K562 (cell line): ENCODE measurements at regions not wholly inside any gene's neighbourhood (a gene's known extent, or its start where the extent isn't known, plus 50 kb on each side); places are given as distances from the start of the nearest gene placed in this dataset.
"Not testable (repeated sequence)": the region's sequence is repeated elsewhere in the genome, so short reads cannot be mapped to it uniquely, and the experiment has no call there.

ENCODE experiments used
- ATAC-seq: fragments of 200-7000 bp; cut with Tn5 transposase; 3 replicates; pipeline ENCODE4 v1.9.1; 2020; ENCODE audit warnings: moderate library complexity
- BruUV-seq: library from RNA; stranded (reverse); fragments of 400-500 nt; replicated peaks from 2 replicates; lab custom pipeline; 2021; lab: Mats Ljungman, UMichigan
- CTCF ChIA-PET: fragments of 300-600 bp; formaldehyde crosslinking; extraction: SDS; loops from one replicate; lab custom pipeline; 2021; ENCODE audit warnings: low intra/inter-chr PET ratio; lab: Yijun Ruan, JAX
- POLR2A ChIA-PET: fragments of 300-600, 350-650 bp; sonication (Branson Sonifier 250); formaldehyde crosslinking; extraction: SDS; loops from one replicate; lab custom pipeline; 2021; ENCODE audit warnings: antibody characterized with exemption, inconsistent platforms; lab: Yijun Ruan, JAX
- DNase-seq, 4 experiments: peaks; one replicate each; pipeline versions ENCODE4 v3.0.0 to v3.0.0-alpha.2; 2011 to 2018; ENCODE audit warnings: low spot score in 3 of 4, mixed read lengths in 3 of 4; ENCODE audit errors: extremely low read depth in 1 of 4
- FAIRE-seq: peaks from 2 replicates; lab custom pipeline; 2011; peaks lifted over from hg19 to GRCh38; lab: Jason Lieb, UNC
- H2AFZ ChIP-seq: 2 replicates; pipeline ENCODE4 v1.6.0; 2011; ENCODE audit warnings: low read depth, low read length, control low read depth, inconsistent platforms
- H3K27ac ChIP-seq: fragments of 200-600 bp; 3 replicates; pipeline ENCODE4 v1.8.0; 2011; ENCODE audit warnings: low read depth, mild to moderate bottlenecking, control low read depth, inconsistent platforms, low read length, moderate library complexity, mixed read lengths; ENCODE audit errors: extremely low read depth
- H3K27me3 ChIP-seq, 2 experiments: fragments of 300-600 bp in 1 of 2; 2 replicates in 1 of 2; 3 replicates in 1 of 2; pipeline versions ENCODE4 v1.6.0 to v1.8.0; 2011; ENCODE audit warnings: inconsistent platforms in 2 of 2, low read length in 2 of 2, mild to moderate bottlenecking in 1 of 2, mixed read lengths in 1 of 2, moderate library complexity in 1 of 2; ENCODE audit not compliant: control insufficient read depth in 2 of 2, insufficient read depth in 2 of 2
- H3K36me3 ChIP-seq: fragments of 300-600 bp; 3 replicates; pipeline ENCODE4 v1.8.0; 2011; ENCODE audit warnings: mild to moderate bottlenecking, low read length, inconsistent platforms; ENCODE audit not compliant: control insufficient read depth, insufficient read depth
- H3K4me1 ChIP-seq, 2 experiments: fragments of 200-600 bp in 1 of 2; replicated peaks in 1 of 2; 2 replicates in 1 of 2; 3 replicates in 1 of 2; pipeline versions ENCODE4 v1.5.1 to v1.8.0; 2011; ENCODE audit warnings: inconsistent platforms in 2 of 2, low read length in 2 of 2, mild to moderate bottlenecking in 1 of 2, mixed read lengths in 1 of 2, moderate library complexity in 1 of 2; ENCODE audit not compliant: control insufficient read depth in 2 of 2, insufficient read depth in 2 of 2
- H3K4me2 ChIP-seq: 2 replicates; pipeline ENCODE4 v1.6.1; 2011; ENCODE audit warnings: low read length, control low read depth, inconsistent platforms, mixed read lengths; ENCODE audit not compliant: insufficient read depth
- H3K4me3 ChIP-seq: fragments of 200-600 bp; sonication (generic), shearing (Covaris generic); 2 replicates; pipeline ENCODE4 v1.5.1; 2016; ENCODE audit warnings: control low read depth, inconsistent platforms
- H3K79me2 ChIP-seq: fragments of 200-600 bp; 3 replicates; pipeline ENCODE4 v1.8.0; 2011; ENCODE audit warnings: low read length, inconsistent platforms; ENCODE audit not compliant: control insufficient read depth, insufficient read depth
- H3K9ac ChIP-seq, 2 experiments: 2 replicates each; pipeline versions ENCODE4 v1.6.0 to v1.6.1; 2011; ENCODE audit warnings: low read depth in 2 of 2, low read length in 2 of 2, control low read depth in 1 of 2, inconsistent platforms in 1 of 2, mild to moderate bottlenecking in 1 of 2, mixed read lengths in 1 of 2; ENCODE audit not compliant: insufficient read depth in 1 of 2
- H3K9me1 ChIP-seq: one replicate; pipeline ENCODE4 v1.6.0; 2011; ENCODE audit warnings: inconsistent platforms, mild to moderate bottlenecking, low read length, moderate library complexity; ENCODE audit not compliant: control insufficient read depth, insufficient read depth
- H3K9me3 ChIP-seq: replicated peaks from 2 replicates; pipeline ENCODE4 v1.5.1; 2011; ENCODE audit warnings: low read depth, low read length, inconsistent platforms; ENCODE audit not compliant: control insufficient read depth, insufficient read depth
- H4K20me1 ChIP-seq: replicated peaks from 2 replicates; pipeline ENCODE4 v1.6.1; 2011; ENCODE audit warnings: low read length, inconsistent platforms, mixed read lengths; ENCODE audit not compliant: control insufficient read depth, insufficient read depth
- C11orf30 ChIP-seq: fragments of 450-650 bp; IDR thresholded peaks from 2 replicates; pipeline ENCODE4 v1.6.1; 2016; ENCODE audit warnings: low read depth, mild to moderate bottlenecking
- CEBPG ChIP-seq, 3 experiments: fragments of 200-800 bp in 1 of 3; sonication (Bioruptor generic) in 1 of 3; sonication (generic) in 1 of 3; formaldehyde crosslinking in 1 of 3; IDR thresholded peaks in 2 of 3; conservative IDR thresholded peaks in 1 of 3; 2 replicates each; pipeline versions ENCODE4 v1.6.1 to v1.8.0; 2016 to 2022; ENCODE audit warnings: missing compliant biosample characterization in 2 of 3, missing genetic modification characterization in 2 of 3, mild to moderate bottlenecking in 1 of 3, missing genetic modification reagents in 1 of 3
- MAFG ChIP-seq: fragments of 450-650 bp; conservative IDR thresholded peaks from 2 replicates; pipeline ENCODE4 v1.6.1; 2016; ENCODE audit warnings: missing genetic modification characterization, missing compliant biosample characterization
- ZNF316 ChIP-seq: fragments of 450-650 bp; IDR thresholded peaks from 2 replicates; pipeline ENCODE4 v1.6.1; 2016
- WGBS: fragments of 100-300 bp; shearing (Covaris generic); methylation state at CpG from one replicate; pipeline ENCODE4 v1.1.6; 2016; ENCODE audit warnings: low coverage, mixed read lengths; ENCODE audit not compliant: insufficient coverage; ENCODE audit errors: missing lambda C conversion rate; 5-methylcytosine and 5-hydroxymethylcytosine counted together
- in situ Hi-C: fragments of 300-500 bp; cut with MboI; formaldehyde crosslinking; loops from 4 replicates; pipeline ENCODE4 v1.15.0; 2018; ENCODE audit warnings: inconsistent platforms, mixed read lengths
- intact Hi-C: fragments of 100-400 bp; cut with micrococcal nuclease; formaldehyde crosslinking; loops from 2 replicates; pipeline ENCODE4 v1.14.2; 2022

- TF ChIP-seq CEBPG (CRISPR knock-in tag; IDR thresholded peaks at IDR 0.05) (no peak), CEBPG (tag; conservative IDR thresholded peaks at IDR 0.05 in 1 of 2, IDR thresholded peaks at IDR 0.05 in 1 of 2) (no peak)
Observed at GRCh38 chr3:156059950-156060501, 60.4 kb upstream of the KCNAB1 start (continued).

- H3K4me1 ChIP-seq, H4K20me1 ChIP-seq, H2AFZ ChIP-seq, H3K9ac ChIP-seq, DNase-seq, POLR2A ChIA-PET, BruUV-seq, H3K36me3 ChIP-seq, H3K27me3 ChIP-seq, H3K4me2 ChIP-seq, in situ Hi-C loops, H3K4me3 ChIP-seq, H3K79me2 ChIP-seq, H3K9me3 ChIP-seq, ATAC-seq, H3K9me1 ChIP-seq, intact Hi-C loops, H3K27ac ChIP-seq, FAIRE-seq: not testable (repeated sequence)
- 0% methylated on average over 3 of the region's 3 CpGs for WGBS
- CTCF ChIA-PET: interaction anchor here (0.7 kb wide), 1 partner anchor 25 kb away, joined by 4 read pairs; no protein-coding TSS in a partner anchor
- TF ChIP-seq ZNF316: peak; percentile 71
- TF ChIP-seq MAFG (tag): peak; percentile 57
- TF ChIP-seq C11orf30: peak; percentile 30; the same call in 1 of the 2 replicates
Observed at GRCh38 chr3:156068151-156068550, 52.2 kb upstream of the KCNAB1 start.
